OCI-LY1 (cell line): ENCODE measurements at regions not wholly inside any gene's neighbourhood (a gene's known extent, or its start where the extent isn't known, plus 50 kb on each side); places are given as distances from the start of the nearest gene placed in this dataset.
"Not testable (repeated sequence)": the region's sequence is repeated elsewhere in the genome, so short reads cannot be mapped to it uniquely, and the experiment has no call there.

Experiments
- H2AFZ ChIP-seq: fragments of 200-600 bp; sonication (generic), shearing (Covaris generic); 2 replicates; pipeline ENCODE4 v1.6.0; 2014; ENCODE audit warnings: antibody characterized with exemption, mild to moderate bottlenecking, low read length
- H3F3A ChIP-seq: fragments of 200-600 bp; sonication (generic), shearing (Covaris generic); 2 replicates; pipeline ENCODE4 v1.6.0; 2014; ENCODE audit warnings: mild to moderate bottlenecking, antibody characterized with exemption, low read length, moderate library complexity; ENCODE audit not compliant: insufficient read depth
- H3K27ac ChIP-seq: fragments of 200-600 bp; sonication (generic); 2 replicates; pipeline ENCODE4 v1.5.1; 2014; ENCODE audit warnings: low read length, mixed run types, mild to moderate bottlenecking, low read depth; ENCODE audit not compliant: poor library complexity, severe bottlenecking
- H3K27me3 ChIP-seq: fragments of 200-600 bp; sonication (generic); 2 replicates; pipeline ENCODE4 v1.6.0; 2014; ENCODE audit warnings: antibody characterized with exemption, mild to moderate bottlenecking, low read length, moderate library complexity; ENCODE audit not compliant: insufficient read depth
- H3K36me3 ChIP-seq: fragments of 200-600 bp; sonication (generic); 2 replicates; pipeline ENCODE4 v1.6.1; 2014; ENCODE audit warnings: mild to moderate bottlenecking, antibody characterized with exemption, low read length, moderate library complexity, mixed read lengths; ENCODE audit not compliant: insufficient read depth
- H3K4me1 ChIP-seq: fragments of 200-600 bp; sonication (generic); 2 replicates; pipeline ENCODE4 v1.5.1; 2014; ENCODE audit warnings: mild to moderate bottlenecking, low read length, moderate library complexity; ENCODE audit not compliant: insufficient read depth, severe bottlenecking
- H3K4me2 ChIP-seq: fragments of 200-600 bp; sonication (generic), shearing (Covaris generic); 2 replicates; pipeline ENCODE4 v1.6.1; 2014; ENCODE audit warnings: low read length
- H3K4me3 ChIP-seq: fragments of 200-600 bp; sonication (generic); 2 replicates; pipeline ENCODE4 v1.5.1; 2014; ENCODE audit warnings: low read length, low read depth, mild to moderate bottlenecking, mixed read lengths; ENCODE audit not compliant: poor library complexity, severe bottlenecking
- H3K79me2 ChIP-seq: fragments of 200-600 bp; shearing (Covaris generic); 2 replicates; pipeline ENCODE4 v1.6.1; 2016; ENCODE audit warnings: mixed run types, low read length, mixed read lengths; ENCODE audit not compliant: insufficient read depth
- H3K9ac ChIP-seq: fragments of 200-600 bp; sonication (generic), shearing (Covaris generic); 2 replicates; pipeline ENCODE4 v1.6.1; 2014; ENCODE audit warnings: mild to moderate bottlenecking, low read length, mixed read lengths
- H3K9me2 ChIP-seq: fragments of 200-600 bp; sonication (generic), shearing (Covaris generic); 2 replicates; pipeline ENCODE4 v1.6.1; 2014; ENCODE audit warnings: low read depth, mild to moderate bottlenecking, low read length, mixed read lengths
- H3K9me3 ChIP-seq: fragments of 200-600 bp; shearing (Covaris generic); 2 replicates; pipeline ENCODE4 v1.6.1; 2014; ENCODE audit warnings: low read length, mixed read lengths
- H4K20me1 ChIP-seq: fragments of 200-600 bp; sonication (generic), shearing (Covaris generic); 2 replicates; pipeline ENCODE4 v1.6.0; 2016; ENCODE audit warnings: mild to moderate bottlenecking, low read length; ENCODE audit not compliant: insufficient read depth

GRCh38 chrX:90757619-90758018, 677.0 kb upstream of the PABPC5 start:
- H3K9ac ChIP-seq, H3K36me3 ChIP-seq, H3K27me3 ChIP-seq, H3K4me1 ChIP-seq, H2AFZ ChIP-seq, H3K9me2 ChIP-seq, H3K4me3 ChIP-seq, H4K20me1 ChIP-seq, H3K4me2 ChIP-seq, H3K9me3 ChIP-seq, H3K27ac ChIP-seq, H3F3A ChIP-seq, H3K79me2 ChIP-seq: not testable (repeated sequence)

- not testable (repeated sequence) for H3K4me3 ChIP-seq, H3K9ac ChIP-seq, H3K4me2 ChIP-seq, H3K36me3 ChIP-seq, H3K27ac ChIP-seq, H3K9me2 ChIP-seq, H3K79me2 ChIP-seq, H4K20me1 ChIP-seq, H3K9me3 ChIP-seq, H3F3A ChIP-seq, H3K27me3 ChIP-seq, H3K4me1 ChIP-seq, H2AFZ ChIP-seq
Measured at GRCh38 chrX:90765482-90765881, 669.2 kb upstream of the PABPC5 start.

- H4K20me1 ChIP-seq, H3K4me1 ChIP-seq, H3K4me2 ChIP-seq, H3K27me3 ChIP-seq, H3K27ac ChIP-seq, H3F3A ChIP-seq, H3K9me2 ChIP-seq, H3K36me3 ChIP-seq, H3K79me2 ChIP-seq, H2AFZ ChIP-seq, H3K4me3 ChIP-seq, H3K9ac ChIP-seq, H3K9me3 ChIP-seq: not testable (repeated sequence)
Measured at GRCh38 chrX:90780286-90780789, 654.3 kb upstream of the PABPC5 start.
